ENCODE measurements at regions not wholly inside any gene's neighbourhood (a gene's known extent, or its start where the extent isn't known, plus 50 kb on each side); places are given as distances from the start of the nearest gene placed in this dataset.

DNA sequence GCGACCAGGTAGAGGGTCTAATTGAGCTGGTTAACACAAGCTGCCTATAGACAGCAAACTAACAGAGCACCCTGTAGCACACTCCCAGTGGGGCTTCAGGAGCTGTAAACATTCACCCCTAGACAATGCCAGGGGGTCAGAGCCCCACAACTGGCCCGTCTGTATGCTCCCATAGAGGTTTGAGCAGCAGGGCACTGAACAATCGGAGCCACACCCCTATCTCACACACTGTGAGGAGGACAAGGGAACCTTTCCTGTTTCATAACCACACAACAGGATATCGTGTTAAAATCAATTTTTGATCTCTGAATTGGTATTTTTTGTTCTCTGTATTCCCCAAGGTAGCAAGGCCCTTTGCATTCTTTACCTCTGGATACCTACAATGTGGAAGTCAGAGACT, 266.1 kb downstream of the SPRY2 start:
- no peak for TF ChIP-seq EZH2 (IDR thresholded peaks at IDR 0.05; ENCODE audit: low read depth)
- TF ChIP-seq, protein P1, sequence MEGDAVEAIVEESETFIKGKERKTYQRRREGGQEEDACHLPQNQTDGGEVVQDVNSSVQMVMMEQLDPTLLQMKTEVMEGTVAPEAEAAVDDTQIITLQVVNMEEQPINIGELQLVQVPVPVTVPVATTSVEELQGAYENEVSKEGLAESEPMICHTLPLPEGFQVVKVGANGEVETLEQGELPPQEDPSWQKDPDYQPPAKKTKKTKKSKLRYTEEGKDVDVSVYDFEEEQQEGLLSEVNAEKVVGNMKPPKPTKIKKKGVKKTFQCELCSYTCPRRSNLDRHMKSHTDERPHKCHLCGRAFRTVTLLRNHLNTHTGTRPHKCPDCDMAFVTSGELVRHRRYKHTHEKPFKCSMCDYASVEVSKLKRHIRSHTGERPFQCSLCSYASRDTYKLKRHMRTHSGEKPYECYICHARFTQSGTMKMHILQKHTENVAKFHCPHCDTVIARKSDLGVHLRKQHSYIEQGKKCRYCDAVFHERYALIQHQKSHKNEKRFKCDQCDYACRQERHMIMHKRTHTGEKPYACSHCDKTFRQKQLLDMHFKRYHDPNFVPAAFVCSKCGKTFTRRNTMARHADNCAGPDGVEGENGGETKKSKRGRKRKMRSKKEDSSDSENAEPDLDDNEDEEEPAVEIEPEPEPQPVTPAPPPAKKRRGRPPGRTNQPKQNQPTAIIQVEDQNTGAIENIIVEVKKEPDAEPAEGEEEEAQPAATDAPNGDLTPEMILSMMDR (conservative IDR thresholded peaks at IDR 0.05): no peak
